Dermis blood vessel endothelial cell (primary cell): ENCODE measurements at regions not wholly inside any gene's neighbourhood (a gene's known extent, or its start where the extent isn't known, plus 50 kb on each side); places are given as distances from the start of the nearest gene placed in this dataset.

ENCODE experiments used
- DNase-seq: peaks from one replicate; pipeline ENCODE4 v3.0.0; 2010

DNA sequence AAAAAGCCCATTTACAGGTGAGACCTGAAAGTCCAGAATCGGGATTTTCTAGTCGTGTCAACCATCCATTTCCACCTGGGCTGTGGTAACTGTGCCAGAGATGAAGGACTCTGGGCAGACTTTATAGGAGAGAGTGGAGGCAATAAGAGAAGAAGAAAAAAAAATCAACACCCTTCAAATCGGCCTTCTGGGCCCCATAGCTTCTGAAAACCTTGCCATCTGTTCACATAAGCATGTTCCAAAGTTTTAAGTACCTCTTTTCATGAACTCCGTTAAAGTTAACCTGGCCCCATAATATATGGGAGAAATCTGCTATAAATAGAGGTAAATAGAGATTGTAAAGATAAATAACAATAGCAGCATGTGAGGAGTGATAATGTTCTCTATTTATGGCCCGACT, 470.5 kb downstream of the MIAT start:
- DNase-seq: no peak

DNA sequence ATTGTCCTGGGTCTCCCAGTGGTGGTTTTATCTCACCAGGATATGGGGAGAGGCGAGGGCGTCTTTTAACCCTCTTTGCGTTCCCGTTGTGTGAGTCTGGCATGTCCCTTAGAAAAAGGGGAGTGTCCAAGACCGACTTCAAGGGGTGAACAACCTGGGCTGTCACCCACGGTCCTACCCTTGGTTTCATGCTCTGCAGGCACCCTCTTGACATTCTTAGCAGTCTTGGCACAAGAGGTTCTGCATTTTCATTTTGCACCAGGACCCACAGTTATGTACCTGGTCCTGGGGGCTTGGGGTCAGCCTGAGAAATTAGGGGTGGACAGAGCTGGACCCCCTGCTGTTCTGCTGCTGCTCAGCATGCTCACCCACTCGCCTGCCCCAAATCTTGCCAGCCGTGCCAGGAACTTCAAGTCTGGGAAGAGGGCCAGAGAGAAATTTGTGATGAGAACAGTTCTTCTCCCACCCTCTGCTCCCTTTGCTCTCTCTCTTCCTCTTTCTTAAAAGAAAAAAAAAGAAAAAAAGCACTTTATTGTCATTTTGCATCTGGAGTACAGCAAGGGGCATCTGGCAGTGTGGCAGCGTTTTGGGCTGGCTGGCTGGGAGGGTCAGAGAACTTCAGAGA, 471.2 kb downstream of the MIAT start:
- DNase-seq: no peak

DNA sequence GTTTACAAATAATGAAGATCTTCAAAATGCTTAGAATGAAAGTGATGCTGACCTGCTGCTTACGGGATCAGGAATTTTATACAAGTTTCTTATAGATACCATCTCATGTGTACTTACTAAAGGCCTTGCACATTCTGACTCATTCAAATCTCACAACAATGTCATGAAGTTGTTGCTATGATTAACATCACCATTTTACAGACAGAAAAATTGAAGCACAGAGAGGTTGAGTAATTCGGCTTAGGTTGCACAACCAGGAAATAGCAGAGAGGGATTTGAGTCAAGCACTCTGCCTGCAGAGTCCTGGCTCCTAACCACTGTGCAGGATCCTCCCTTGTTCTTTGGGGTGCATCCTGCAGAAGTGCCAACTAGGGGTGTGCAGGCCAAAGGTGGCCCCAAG, 471.9 kb downstream of the MIAT start:
- DNase-seq: no peak

DNA sequence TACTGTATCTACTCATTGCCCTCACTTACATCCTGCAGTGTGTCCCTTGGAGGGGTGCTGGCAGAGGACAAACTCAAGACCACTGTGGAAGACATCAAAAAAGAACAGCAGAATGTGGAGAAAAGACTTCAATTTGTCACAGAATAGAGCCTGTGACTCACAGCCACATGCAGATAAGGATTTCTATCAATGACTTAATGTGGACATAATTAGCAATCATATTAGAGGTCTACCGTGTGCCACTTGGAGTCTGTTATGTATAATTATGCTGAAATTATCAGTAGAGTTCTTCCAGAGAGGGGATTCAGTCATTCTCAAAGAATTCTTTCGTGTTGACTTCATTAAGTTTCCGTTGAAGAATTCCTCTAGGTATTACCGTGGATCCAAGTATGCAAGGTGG, 473.5 kb downstream of the MIAT start:
- no peak for DNase-seq

DNA sequence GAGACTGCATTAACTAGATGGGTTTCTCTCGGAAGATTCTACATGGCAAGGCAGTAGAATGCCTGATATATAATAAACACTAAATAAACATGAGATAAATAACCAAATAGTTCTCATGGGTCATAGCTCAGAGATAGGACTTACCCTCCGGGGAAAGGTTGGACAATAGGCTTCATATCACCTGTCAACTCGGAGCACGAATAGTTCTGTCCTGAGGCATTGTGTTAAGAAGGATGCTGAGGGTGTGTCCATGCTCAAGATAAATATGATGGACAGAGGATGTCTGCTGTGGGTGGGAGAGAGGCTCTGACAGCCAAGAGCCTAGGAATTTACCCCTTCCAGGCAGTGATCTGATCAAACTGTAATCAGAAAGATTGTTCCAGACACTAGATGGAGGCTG, 474.0 kb downstream of the MIAT start:
- no peak for DNase-seq

DNA sequence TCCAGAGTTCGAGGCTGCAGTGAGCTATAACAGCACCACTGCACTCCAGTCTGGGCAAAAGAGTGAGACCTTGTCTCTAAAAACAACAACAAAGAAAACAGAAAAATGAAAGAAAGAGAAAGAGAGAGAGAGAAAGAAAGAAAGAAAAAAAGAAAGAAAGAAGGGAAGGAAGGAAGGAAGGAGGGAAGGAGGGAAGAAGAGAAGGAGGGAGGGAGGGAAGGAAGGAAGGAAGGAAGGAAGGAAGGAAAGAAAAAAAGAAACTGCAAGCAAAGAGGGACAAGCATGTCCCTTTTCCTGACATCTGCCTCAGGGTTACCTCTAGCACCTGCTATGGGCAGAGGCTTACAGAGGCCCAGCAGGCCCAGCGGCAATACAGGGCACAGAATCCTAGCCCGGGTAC, 475.0 kb downstream of the MIAT start:
- DNase-seq: no peak

DNA sequence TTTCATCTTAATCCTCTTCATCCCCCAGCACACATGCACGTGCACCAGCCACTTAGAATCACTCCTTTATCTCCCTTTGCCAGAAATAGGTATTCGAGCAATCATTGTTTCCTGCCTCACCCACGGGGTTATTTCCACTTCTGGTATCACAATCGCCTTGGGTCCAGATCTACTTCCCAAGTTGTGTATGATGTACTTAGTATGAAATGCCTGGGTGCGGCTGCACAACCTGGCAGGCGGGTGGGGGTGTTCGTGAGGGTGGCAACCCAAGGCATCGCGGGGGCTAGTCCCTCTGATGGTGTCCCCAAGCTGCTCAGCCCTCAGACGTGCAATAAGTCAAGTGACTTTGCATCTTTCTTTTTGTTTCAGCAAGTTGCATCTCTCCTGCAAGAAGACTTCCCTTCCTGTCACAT, 475.6 kb downstream of the MIAT start:
- DNase-seq: no peak

DNA sequence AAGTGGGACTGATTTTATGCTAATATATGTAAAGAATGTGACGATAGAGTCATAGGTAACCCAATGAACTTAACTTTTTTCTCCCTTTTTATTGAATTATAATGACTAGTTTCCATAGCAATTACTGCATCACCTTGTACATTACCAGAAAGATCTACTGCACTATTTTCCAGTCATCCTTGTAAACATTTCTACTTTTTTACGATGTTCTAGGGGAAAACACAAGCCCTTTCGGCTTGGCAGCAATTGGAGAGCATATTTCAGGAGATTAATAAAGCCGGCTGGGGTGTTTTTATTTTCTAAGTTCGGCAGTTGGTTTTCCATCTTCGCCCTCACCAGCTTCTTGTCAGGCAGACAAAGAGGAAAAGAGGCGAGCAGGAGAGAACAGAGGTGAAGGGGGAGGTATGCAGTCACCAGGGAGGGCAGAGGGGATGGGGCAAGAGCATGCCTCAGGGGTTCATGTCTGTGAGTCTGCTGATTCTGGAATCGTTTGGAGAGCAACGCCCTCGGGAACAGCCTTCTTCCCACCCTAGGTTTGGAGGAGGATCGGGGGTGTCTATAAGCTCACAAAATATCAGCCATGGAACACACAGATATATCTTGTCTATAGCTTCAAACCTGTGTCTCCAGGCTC, 476.4 kb downstream of the MIAT start:
- DNase-seq: no peak

DNA sequence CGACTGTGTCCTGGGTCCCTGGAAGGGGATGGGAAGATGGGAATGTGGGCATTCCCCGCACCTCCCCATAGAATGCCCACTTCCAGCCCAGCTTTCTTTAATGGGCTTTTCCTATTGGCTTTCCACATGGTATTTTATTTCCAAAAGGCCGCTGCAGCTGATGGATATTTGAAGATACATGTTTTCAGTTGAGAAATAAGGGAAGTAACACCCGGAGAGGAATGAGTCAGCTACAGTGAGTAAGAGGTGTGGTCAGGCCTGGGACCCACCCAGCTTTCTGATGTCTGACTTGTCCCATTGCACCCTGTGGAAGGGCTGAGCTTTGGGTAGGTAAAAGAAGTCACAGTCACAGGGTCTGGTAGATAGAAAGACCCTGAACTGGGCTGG, 476.9 kb downstream of the MIAT start:
- DNase-seq: peak; percentile 53

DNA sequence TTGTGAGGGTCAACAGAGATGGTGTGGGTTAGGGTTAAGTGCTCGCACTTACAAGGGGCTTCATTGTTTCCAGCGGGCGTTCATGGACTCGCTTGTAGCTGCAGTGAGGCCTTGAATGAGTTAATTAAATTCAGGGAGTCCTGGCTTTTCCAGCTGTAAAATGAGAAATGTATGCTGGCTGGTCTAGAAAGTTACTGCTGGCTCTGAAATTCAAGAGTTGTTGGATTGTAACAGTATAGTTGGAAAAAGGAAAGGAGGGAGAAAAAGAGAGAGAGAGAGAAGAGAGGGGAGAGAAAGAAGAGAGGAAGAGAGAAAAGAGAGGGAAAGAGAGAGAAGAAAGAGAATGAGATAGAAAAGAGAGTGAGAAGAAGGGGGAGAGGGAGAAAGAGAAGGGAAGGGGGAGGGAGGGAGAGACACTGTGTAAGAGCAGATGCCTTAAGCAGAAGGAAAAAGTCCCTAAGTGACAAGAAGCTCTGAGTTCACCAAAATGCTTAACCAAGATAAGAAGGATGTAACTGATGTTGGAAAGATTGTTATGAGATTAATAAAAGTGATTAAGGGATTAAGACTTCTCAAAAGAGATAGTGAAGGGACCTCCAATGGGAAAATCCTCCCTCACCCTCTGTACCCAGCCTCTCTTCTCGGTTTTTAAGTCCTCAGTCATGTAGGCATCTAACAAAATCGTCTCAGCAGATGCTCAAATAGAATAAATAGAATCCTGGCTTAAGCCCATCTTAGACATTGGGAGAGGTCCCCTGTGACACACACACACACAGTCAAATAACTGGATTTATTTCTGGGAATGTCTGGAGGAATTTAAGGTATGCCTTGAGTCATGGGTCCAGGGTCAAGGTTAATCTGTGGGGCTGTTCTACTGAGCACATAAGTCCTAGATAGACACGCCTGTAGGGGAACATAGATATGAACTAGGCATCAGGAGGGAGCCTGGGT, 477.9 kb downstream of the MIAT start:
- DNase-seq: peak; percentile 33

DNA sequence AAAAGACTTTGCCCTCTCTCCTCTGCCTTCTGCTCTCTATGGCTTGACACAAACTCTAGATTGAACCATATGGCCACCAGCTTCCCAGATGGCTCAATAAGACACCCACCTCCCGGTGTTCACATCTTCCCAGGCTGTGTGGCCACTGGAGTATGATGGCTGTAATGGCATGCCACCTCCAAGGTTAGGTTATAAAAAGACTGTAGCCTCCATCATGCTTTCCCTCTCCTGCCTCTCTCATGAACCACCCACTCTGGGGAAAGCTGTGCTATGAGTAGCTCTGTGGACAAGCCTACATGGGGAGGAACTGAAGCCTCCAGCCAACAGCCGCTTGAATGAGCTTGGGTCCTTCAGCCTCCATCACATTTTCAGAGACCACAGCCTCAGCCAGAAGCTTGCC, 479.2 kb downstream of the MIAT start:
- no peak for DNase-seq

DNA sequence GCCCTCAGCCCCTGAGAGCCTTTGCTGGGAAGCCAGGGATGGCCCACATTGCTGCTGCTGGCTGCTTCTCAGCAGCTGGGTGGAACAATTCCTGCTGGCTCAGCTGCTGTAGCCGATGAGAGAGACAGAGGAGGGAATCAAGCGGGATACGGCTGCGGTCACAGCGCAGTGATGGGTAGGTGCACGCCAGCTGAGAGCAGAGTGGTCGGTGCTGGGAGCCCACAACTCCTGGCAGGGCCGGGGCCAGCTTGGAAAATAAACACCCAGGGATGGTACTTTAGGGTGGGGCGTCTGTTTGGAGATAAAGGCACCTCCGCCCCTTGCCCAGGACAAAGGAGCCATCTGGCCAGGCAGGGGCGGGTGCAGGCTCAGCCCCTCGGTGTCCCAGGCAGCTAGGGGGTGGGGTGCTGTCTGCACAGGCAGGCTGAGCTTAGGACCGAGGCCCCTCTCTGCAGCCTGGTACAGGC, 480.5 kb downstream of the MIAT start:
- no peak for DNase-seq

DNA sequence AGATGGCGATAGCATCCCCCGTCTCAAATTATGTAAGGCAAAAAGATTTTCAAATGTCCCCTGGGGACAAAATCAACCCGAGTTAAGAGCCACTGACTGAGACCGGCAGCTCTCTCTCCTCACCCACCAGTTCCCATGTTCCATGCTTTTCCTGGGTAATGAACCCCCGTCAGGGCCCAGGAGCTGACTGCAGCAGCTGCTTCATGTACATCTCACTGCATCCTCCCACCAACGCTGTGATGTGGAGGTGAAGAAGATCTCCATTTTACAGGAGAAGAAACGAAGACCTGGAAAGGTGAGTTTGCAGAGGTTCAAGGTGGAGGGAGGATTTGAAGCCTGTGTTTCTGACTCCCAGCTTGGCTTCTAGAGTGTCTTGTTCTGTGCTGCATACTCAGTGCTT, 481.1 kb downstream of the MIAT start:
- no peak for DNase-seq

DNA sequence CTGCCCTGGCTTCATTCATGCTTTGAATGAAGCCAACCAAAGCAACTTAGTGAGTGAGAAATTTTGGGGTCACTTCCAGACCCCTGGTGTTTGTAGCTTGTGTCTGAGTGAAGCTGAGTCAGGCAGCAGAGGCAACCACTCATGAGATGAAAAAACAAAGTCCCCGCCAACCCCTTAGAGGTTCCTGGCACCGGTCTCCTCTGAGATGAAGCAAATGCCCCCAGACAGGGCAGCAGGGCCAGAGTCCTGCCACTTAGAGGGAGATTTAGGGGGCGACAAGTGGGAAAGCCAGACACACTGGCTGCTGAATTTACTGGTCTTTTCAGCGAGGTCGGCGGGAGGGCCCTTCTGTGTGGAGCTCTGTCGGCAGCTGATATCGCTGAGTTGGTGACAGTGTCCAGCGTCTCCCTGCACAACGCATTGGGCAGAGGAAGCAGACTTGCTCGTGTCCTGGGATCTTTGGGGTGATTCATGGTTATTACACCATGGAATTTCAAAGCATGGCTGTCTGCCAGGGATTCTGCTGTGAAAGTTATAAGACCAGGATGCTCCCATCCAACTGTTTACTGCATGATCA, 482.6 kb downstream of the MIAT start:
- peak; percentile 75 for DNase-seq

DNA sequence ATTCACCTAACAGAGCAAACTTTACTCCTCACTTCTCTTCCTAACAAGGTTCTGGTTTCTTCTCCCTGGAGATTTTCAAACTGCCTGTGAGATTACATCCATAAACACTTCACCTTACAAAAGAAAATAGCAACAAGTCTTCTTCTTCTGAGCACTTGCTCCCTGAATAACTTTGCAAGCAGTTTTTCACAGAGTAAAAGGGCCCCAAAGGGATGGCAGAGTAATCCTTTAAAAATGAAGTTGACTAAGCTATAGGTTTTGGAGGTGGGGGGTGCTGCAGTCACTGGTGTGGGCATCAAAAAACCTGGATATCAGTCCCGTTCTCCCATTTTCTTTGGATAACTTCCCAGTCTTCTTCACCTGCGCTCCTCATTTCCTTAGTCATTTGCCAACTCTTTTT, 484.9 kb downstream of the MIAT start:
- DNase-seq: no peak

DNA sequence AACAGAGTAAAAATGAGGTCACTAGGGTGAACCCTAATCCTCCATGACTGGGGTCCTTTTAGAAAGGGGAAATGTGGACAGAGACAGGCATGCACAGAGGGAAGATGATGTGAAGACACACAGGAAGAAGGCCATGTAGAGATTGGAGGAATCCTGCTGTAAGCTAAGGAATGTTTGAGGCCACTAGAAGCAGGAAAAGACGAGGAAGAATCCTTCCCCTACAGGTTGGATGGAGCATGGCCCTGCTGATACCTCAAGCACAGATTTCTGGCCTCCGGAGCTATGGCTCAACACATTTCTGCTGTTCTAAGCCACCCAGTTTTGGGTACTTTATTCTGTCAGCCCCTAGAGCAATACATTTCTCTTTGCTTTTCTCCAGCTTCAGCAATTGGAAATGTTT, 486.9 kb downstream of the MIAT start:
- no peak for DNase-seq

DNA sequence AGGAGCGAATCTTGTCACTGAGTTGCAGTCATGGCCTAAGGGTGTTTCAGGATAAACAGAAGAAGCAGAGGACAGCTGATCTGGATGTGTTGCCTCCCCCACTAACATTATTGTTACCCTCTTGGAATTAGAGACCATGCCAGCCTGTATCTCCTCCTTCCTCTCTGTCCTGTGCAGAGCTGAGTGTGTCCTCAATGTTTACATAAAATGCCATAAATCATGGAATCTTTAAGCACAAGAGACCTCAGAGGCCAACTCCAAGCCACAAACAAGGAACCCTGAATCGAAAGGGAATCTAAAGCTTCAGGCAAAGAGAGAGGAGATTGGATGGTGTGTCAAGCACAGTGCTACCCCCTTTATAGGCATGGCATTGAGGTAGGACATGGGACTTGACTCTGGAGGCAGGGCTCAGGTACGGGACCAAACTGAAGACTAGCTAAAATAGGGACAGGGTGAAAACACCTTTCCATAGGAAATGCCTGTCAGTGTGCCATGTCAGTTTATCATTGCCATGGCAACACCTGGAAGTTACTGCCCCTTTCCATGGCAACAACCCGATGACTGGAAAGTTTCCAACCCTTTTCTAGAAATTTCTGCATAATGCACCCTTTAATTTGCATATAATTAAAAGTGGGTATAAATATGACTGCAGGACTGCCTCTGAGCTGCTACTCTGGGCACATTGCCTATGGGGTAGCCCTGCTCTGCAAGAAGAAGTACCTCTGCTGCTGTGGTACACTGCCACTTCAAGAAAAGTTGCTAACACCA, 489.7 kb downstream of the MIAT start:
- DNase-seq: no peak

DNA sequence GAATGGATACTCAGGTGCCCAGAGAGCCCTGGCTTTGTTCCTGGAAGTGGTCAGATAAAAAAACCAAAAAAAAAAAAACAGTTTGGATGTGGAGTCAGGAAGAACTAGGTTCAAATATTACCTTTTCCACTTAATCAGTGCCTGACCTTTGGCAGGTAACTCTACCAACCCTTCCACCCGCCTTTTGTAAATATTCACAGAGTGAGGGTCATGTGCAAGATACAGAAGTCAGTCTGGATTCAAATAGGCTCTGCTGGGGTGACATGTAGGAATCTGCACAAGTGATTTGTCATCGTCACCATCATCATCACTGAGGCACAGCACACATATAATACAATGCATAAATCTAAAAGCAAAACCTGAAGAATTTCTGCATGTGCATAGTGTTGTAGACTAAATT, 490.7 kb downstream of the MIAT start:
- no peak for DNase-seq

DNA sequence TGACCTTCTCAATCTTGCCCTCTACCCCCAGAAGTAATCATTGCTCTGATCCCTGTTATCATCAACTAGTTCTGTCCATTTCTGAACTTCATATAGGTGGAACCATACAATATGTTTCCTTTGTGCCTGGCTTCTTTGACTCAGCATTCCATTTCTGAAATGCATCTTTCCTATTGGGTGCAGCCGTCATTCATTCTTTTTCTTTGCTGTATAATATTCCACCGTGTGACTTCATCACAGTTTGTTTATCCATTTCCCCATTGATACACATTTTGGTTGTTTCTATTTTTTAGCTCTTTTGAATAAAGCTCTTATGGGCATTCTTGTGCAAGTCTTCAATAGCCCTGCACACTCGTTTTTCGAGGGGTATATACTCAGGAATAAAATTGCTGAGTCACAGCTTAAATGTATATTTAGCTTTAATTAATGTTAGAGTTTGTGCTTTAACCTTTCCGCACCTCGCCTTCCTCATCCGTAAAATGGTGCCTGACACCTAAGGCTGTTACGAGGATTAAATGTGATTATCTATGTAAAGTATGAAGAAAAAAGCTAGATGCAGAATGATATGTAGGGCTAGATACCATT, 491.6 kb downstream of the MIAT start:
- no peak for DNase-seq

DNA sequence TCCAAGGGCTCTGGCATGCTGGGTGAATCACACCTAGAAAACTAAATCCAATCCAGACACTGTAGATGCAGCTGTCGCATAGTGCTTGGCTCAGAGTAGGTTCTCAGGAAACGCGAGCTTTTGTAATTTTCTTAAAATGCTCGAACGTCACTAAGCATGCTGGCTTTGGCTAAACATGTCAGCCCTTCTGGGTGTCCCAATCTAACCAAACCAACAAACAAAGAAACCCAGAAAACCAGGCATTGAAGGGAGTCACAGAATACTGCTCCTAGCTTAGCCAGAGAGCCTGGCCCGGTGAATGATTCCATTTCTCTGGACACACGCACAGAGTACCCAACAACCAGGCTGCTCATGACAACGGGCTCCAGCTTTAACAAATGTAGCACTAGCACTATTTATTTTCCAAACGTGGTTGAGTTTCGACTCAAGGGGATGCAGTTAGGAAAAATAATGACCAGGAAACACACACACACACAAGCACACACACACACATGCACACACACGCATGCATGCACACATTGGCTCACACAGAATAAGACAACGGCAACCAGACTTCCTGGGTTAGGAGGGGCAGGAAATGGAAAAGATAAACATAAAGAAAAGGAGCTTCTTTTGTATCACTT, 492.6 kb downstream of the MIAT start:
- peak; percentile 60 for DNase-seq

DNA sequence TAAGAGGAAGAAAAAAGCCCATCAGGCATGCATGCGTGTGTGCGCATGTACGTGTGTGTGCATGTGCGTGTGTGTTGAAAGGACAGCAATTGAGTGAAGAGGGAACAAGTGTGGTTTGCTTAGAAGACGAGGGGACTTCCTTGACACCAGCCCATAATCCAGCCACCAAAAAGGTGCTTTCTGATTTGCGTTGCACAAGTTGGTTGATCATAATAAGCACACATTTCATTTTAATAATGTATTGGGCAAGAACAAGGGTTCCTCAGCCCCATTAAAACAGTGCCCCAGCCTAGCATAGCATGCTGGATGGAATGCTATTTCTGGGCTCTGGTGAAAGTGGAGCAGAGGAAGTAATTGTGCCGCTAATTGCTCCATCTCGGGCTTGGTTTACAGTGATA, 493.2 kb downstream of the MIAT start:
- no peak for DNase-seq

DNA sequence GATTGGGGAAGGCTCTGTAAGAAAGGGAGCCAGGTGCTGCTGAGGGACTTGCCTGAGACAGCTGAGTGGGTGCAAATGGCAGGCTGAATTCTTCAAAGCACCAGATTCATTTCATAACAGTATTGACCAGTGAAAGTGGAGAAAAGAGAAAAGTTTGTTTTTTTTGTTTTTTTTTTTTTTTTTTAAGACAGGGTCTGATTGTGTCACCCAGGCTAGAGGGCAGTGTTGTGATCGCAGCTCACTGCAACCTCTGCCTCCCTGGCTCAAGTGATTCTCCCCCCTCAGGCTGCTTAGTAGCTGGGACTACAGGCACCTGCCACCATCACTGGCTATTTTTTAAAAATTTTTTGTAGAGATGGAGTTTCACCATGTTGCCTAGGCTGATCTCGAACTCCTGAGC, 494.0 kb downstream of the MIAT start:
- peak; percentile 67 for DNase-seq
